AG09309 (cell line): ENCODE measurements at regions not wholly inside any gene's neighbourhood (a gene's known extent, or its start where the extent isn't known, plus 50 kb on each side); places are given as distances from the start of the nearest gene placed in this dataset.
"Not testable (repeated sequence)": the region's sequence is repeated elsewhere in the genome, so short reads cannot be mapped to it uniquely, and the experiment has no call there.

ENCODE experiments used
- DNase-seq: peaks from one replicate; pipeline ENCODE4 v3.0.0-alpha.2; 2010; ENCODE audit warnings: low read depth
- H3K4me3 ChIP-seq: 2 replicates; pipeline ENCODE4 v1.5.1; 2011; ENCODE audit warnings: mild to moderate bottlenecking, low read depth, low read length, moderate library complexity; ENCODE audit not compliant: control insufficient read depth
- CTCF ChIP-seq: IDR thresholded peaks from 2 replicates; pipeline ENCODE4 v1.5.1; 2011; ENCODE audit warnings: mild to moderate bottlenecking, low read depth, low read length, inconsistent platforms; ENCODE audit not compliant: insufficient read depth, control insufficient read depth; ENCODE audit errors: missing control alignments

- no peak for TF ChIP-seq CTCF
- DNase-seq = no peak
- no peak overlapping the region for H3K4me3 ChIP-seq
Observed at GRCh38 chr9:82131072-82131471, 142.5 kb downstream of the SPATA31D1 start.

- no peak for TF ChIP-seq CTCF
- DNase-seq = no peak
- no peak overlapping the region for H3K4me3 ChIP-seq
Observed at GRCh38 chr9:82132024-82132423, 143.5 kb downstream of the SPATA31D1 start.

- no peak overlapping the region for H3K4me3 ChIP-seq
- no peak for TF ChIP-seq CTCF
- no peak for DNase-seq
Observed at GRCh38 chr9:82134010-82134409, 145.4 kb downstream of the SPATA31D1 start.

- DNase-seq = no peak
- TF ChIP-seq CTCF = no peak
Observed at GRCh38 chr9:82135106-82135505, 146.5 kb downstream of the SPATA31D1 start.

GRCh38 chr9:82138081-82138480 is 149.5 kb downstream of the SPATA31D1 start:
- not testable (repeated sequence) for DNase-seq, H3K4me3 ChIP-seq

More at GRCh38 chr9:82135106-82135505, 146.5 kb downstream of the SPATA31D1 start:
- H3K4me3 ChIP-seq = no peak overlapping the region

GRCh38 chr9:82140471-82140870 is 151.9 kb downstream of the SPATA31D1 start:
- no peak for DNase-seq
- H3K4me3 ChIP-seq = no peak overlapping the region
- TF ChIP-seq CTCF = no peak

GRCh38 chr9:82144803-82145202 is 156.2 kb downstream of the SPATA31D1 start:
- H3K4me3 ChIP-seq = no peak overlapping the region
- no peak for DNase-seq
- no peak for TF ChIP-seq CTCF
